ENCODE measurements at regions not wholly inside any gene's neighbourhood (a gene's known extent, or its start where the extent isn't known, plus 50 kb on each side); places are given as distances from the start of the nearest gene placed in this dataset.
"Not testable (repeated sequence)": the region's sequence is repeated elsewhere in the genome, so short reads cannot be mapped to it uniquely, and the experiment has no call there.

- no peak for DNase-seq (ENCODE audit: low read depth)
Measured at GRCh38 chr12:62196146-62196545, 64.1 kb upstream of the USP15 start.

DNA sequence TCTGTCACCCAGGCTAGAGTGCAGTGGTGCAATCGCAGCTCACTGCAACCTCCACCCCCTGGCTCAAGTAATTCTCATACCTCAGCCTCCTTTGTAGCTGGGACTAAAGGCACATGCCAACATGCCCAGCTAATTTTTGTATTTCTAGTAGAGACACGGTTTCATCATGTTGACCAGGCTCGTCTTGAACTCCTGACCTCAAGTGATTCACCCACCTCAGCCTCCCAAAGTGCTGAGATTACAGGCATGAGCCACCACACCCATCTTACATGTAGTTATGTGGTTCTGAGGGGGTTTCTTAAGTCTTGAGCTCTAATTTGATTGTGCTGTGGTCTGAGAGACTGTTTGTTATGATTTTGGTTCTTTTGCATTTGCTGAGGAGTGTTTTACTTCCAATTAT lies 57.3 kb upstream of the USP15 start:
- not testable (repeated sequence) for DNase-seq (ENCODE audit: low read depth)

GRCh38 chr12:62205346-62205745 lies 54.9 kb upstream of the USP15 start:
- DNase-seq (ENCODE audit: low read depth), result no peak

DNA sequence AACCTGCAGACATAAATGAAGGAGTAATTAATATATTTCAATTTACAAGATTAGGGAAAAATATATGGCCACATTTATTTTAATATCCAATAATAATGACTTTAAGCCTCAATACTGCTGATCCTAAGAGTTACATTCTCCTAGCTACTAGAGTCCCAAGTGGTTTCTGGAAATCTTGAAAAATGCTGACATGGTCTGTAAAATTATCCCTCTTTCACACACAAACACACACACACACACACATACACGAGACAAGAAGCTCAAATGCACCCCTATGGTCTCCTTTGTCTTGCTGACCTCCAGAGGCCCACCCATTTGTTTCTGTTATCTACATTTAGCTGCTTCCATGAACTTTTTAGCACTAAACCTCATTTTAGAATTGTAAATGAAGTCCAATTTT lies 53.0 kb upstream of the USP15 start:
- no peak for DNase-seq (ENCODE audit: low read depth)
